ENCODE measurements at regions not wholly inside any gene's neighbourhood (a gene's known extent, or its start where the extent isn't known, plus 50 kb on each side); places are given as distances from the start of the nearest gene placed in this dataset.

- H3K27me3 Mint-ChIP-seq: peaks cover 16% of the 10 kb centered on the region
- no peak overlapping the region for H3K4me3 Mint-ChIP-seq
- peaks cover 5% of the 10 kb centered on the region for H3K9me3 Mint-ChIP-seq
- DNase-seq (ENCODE audit: low spot score in 2 of 2) (no peak), ATAC-seq (replicated peaks; ENCODE audit: extremely low read depth, poor library complexity, severe bottlenecking) (no peak)
- H3K27ac Mint-ChIP-seq (ENCODE audit: low read depth): no peak overlapping the region
- H3K4me1 Mint-ChIP-seq: no peaks in the 10 kb centered on the region
- H3K36me3 Mint-ChIP-seq (ENCODE audit: insufficient read depth): no peaks in the 10 kb centered on the region
Measured at GRCh38 chr9:1599961-1600360, 415.2 kb upstream of the SMARCA2 start.

GRCh38 chr9:1604942-1605560, 410.1 kb upstream of the SMARCA2 start:
- Mint-ChIP-seq H3K4me1 (no peaks in the 10 kb centered on the region), H3K36me3 (ENCODE audit: insufficient read depth) (no peaks in the 10 kb centered on the region), H3K4me3 (no peak overlapping the region), H3K27ac (ENCODE audit: low read depth) (no peak overlapping the region), H3K27me3 (no peaks in the 10 kb centered on the region), H3K9me3 (peaks cover 5% of the 10 kb centered on the region)
- ATAC-seq (replicated peaks; ENCODE audit: extremely low read depth, poor library complexity, severe bottlenecking) (no peak), DNase-seq (ENCODE audit: low spot score in 2 of 2) (no peak)

- no peak overlapping the region for H3K27ac Mint-ChIP-seq (ENCODE audit: low read depth)
- no peaks in the 10 kb centered on the region for H3K36me3 Mint-ChIP-seq (ENCODE audit: insufficient read depth)
- no peak overlapping the region for H3K4me3 Mint-ChIP-seq
- no peak for ATAC-seq (replicated peaks; ENCODE audit: extremely low read depth, poor library complexity, severe bottlenecking)
- no peak for DNase-seq (ENCODE audit: low spot score in 2 of 2)
- H3K9me3 Mint-ChIP-seq: peaks cover 5% of the 10 kb centered on the region
- H3K27me3 Mint-ChIP-seq: no peaks in the 10 kb centered on the region
- H3K4me1 Mint-ChIP-seq: no peaks in the 10 kb centered on the region
Measured at GRCh38 chr9:1606253-1606652, 408.9 kb upstream of the SMARCA2 start.

GRCh38 chr9:1612886-1613285, 402.3 kb upstream of the SMARCA2 start:
- H3K4me1 Mint-ChIP-seq: no peaks in the 10 kb centered on the region
- no peak for ATAC-seq (replicated peaks; ENCODE audit: extremely low read depth, poor library complexity, severe bottlenecking)
- no peak overlapping the region for H3K27ac Mint-ChIP-seq (ENCODE audit: low read depth)
- DNase-seq (ENCODE audit: low spot score in 2 of 2): no peak
- H3K36me3 Mint-ChIP-seq (ENCODE audit: insufficient read depth): no peaks in the 10 kb centered on the region
- H3K4me3 Mint-ChIP-seq: no peak overlapping the region
- peaks cover 19% of the 10 kb centered on the region for H3K27me3 Mint-ChIP-seq
- no peaks in the 10 kb centered on the region for H3K9me3 Mint-ChIP-seq

- H3K9me3 Mint-ChIP-seq: no peaks in the 10 kb centered on the region
- DNase-seq (ENCODE audit: low spot score in 2 of 2) (no peak), ATAC-seq (replicated peaks; ENCODE audit: extremely low read depth, poor library complexity, severe bottlenecking) (no peak)
- no peak overlapping the region for H3K4me3 Mint-ChIP-seq
- H3K27ac Mint-ChIP-seq (ENCODE audit: low read depth): no peak overlapping the region
- no peaks in the 10 kb centered on the region for H3K36me3 Mint-ChIP-seq (ENCODE audit: insufficient read depth)
- H3K27me3 Mint-ChIP-seq: peaks cover 30% of the 10 kb centered on the region
- H3K4me1 Mint-ChIP-seq: no peaks in the 10 kb centered on the region
Measured at GRCh38 chr9:1617419-1617818, 397.7 kb upstream of the SMARCA2 start.

GRCh38 chr9:1619915-1620710, 395.0 kb upstream of the SMARCA2 start:
- H3K4me1 Mint-ChIP-seq: no peaks in the 10 kb centered on the region
- ATAC-seq (replicated peaks; ENCODE audit: extremely low read depth, poor library complexity, severe bottlenecking): no peak
- DNase-seq (ENCODE audit: low spot score in 2 of 2): no peak
- H3K9me3 Mint-ChIP-seq: no peaks in the 10 kb centered on the region
- H3K27ac Mint-ChIP-seq (ENCODE audit: low read depth): no peak overlapping the region
- H3K36me3 Mint-ChIP-seq (ENCODE audit: insufficient read depth): no peaks in the 10 kb centered on the region
- H3K4me3 Mint-ChIP-seq: no peak overlapping the region
- peaks cover 38% of the 10 kb centered on the region for H3K27me3 Mint-ChIP-seq

GRCh38 chr9:1637401-1637800, 377.7 kb upstream of the SMARCA2 start:
- no peak overlapping the region for H3K4me3 Mint-ChIP-seq
- no peaks in the 10 kb centered on the region for H3K4me1 Mint-ChIP-seq
- no peaks in the 10 kb centered on the region for H3K36me3 Mint-ChIP-seq (ENCODE audit: insufficient read depth)
- no peak for ATAC-seq (replicated peaks; ENCODE audit: extremely low read depth, poor library complexity, severe bottlenecking)
- H3K27ac Mint-ChIP-seq (ENCODE audit: low read depth): no peak overlapping the region
- H3K27me3 Mint-ChIP-seq: no peaks in the 10 kb centered on the region
- peaks cover 5% of the 10 kb centered on the region for H3K9me3 Mint-ChIP-seq
- DNase-seq (ENCODE audit: low spot score in 2 of 2): no peak

- Mint-ChIP-seq H3K4me3 (no peak overlapping the region), H3K36me3 (ENCODE audit: insufficient read depth) (no peaks in the 10 kb centered on the region), H3K27me3 (no peaks in the 10 kb centered on the region), H3K27ac (ENCODE audit: low read depth) (no peak overlapping the region), H3K4me1 (no peaks in the 10 kb centered on the region), H3K9me3 (peaks cover 5% of the 10 kb centered on the region)
- ATAC-seq (replicated peaks; ENCODE audit: extremely low read depth, poor library complexity, severe bottlenecking): no peak
- no peak for DNase-seq (ENCODE audit: low spot score in 2 of 2)
Measured at GRCh38 chr9:1639166-1639565, 376.0 kb upstream of the SMARCA2 start.

- Mint-ChIP-seq H3K4me3 (no peak overlapping the region), H3K36me3 (ENCODE audit: insufficient read depth) (no peaks in the 10 kb centered on the region), H3K27ac (ENCODE audit: low read depth) (no peak overlapping the region), H3K9me3 (no peaks in the 10 kb centered on the region), H3K27me3 (peaks cover 23% of the 10 kb centered on the region), H3K4me1 (no peaks in the 10 kb centered on the region)
- DNase-seq (ENCODE audit: low spot score in 2 of 2): no peak
- ATAC-seq (replicated peaks; ENCODE audit: extremely low read depth, poor library complexity, severe bottlenecking): no peak
Measured at GRCh38 chr9:1647776-1648175, 367.4 kb upstream of the SMARCA2 start.

- H3K36me3 Mint-ChIP-seq (ENCODE audit: insufficient read depth): no peaks in the 10 kb centered on the region
- H3K4me1 Mint-ChIP-seq: no peaks in the 10 kb centered on the region
- ATAC-seq (replicated peaks; ENCODE audit: extremely low read depth, poor library complexity, severe bottlenecking) (no peak), DNase-seq (ENCODE audit: low spot score in 2 of 2) (no peak)
- no peak overlapping the region for H3K4me3 Mint-ChIP-seq
- H3K9me3 Mint-ChIP-seq: no peaks in the 10 kb centered on the region
- H3K27me3 Mint-ChIP-seq: peaks cover 41% of the 10 kb centered on the region
- H3K27ac Mint-ChIP-seq (ENCODE audit: low read depth): no peak overlapping the region
Measured at GRCh38 chr9:1653282-1653681, 361.9 kb upstream of the SMARCA2 start.

- no peaks in the 10 kb centered on the region for H3K4me1 Mint-ChIP-seq
- no peak overlapping the region for H3K4me3 Mint-ChIP-seq
- ATAC-seq (replicated peaks; ENCODE audit: extremely low read depth, poor library complexity, severe bottlenecking) (no peak), DNase-seq (ENCODE audit: low spot score in 2 of 2) (no peak)
- H3K27me3 Mint-ChIP-seq: peaks cover 39% of the 10 kb centered on the region
- H3K9me3 Mint-ChIP-seq: no peaks in the 10 kb centered on the region
- H3K36me3 Mint-ChIP-seq (ENCODE audit: insufficient read depth): no peaks in the 10 kb centered on the region
- H3K27ac Mint-ChIP-seq (ENCODE audit: low read depth): no peak overlapping the region
Measured at GRCh38 chr9:1658661-1659362, 356.3 kb upstream of the SMARCA2 start.

- Mint-ChIP-seq H3K4me3 (no peak overlapping the region), H3K4me1 (no peaks in the 10 kb centered on the region), H3K27me3 (peaks cover 39% of the 10 kb centered on the region), H3K27ac (ENCODE audit: low read depth) (no peak overlapping the region), H3K9me3 (no peaks in the 10 kb centered on the region), H3K36me3 (ENCODE audit: insufficient read depth) (no peaks in the 10 kb centered on the region)
- no peak for ATAC-seq (replicated peaks; ENCODE audit: extremely low read depth, poor library complexity, severe bottlenecking)
- DNase-seq (ENCODE audit: low spot score in 2 of 2): no peak
Measured at GRCh38 chr9:1659363-1659690, 355.8 kb upstream of the SMARCA2 start.

GRCh38 chr9:1668441-1668840, 346.7 kb upstream of the SMARCA2 start:
- H3K27me3 Mint-ChIP-seq: no peaks in the 10 kb centered on the region
- no peaks in the 10 kb centered on the region for H3K36me3 Mint-ChIP-seq (ENCODE audit: insufficient read depth)
- DNase-seq (ENCODE audit: low spot score in 2 of 2) (no peak), ATAC-seq (replicated peaks; ENCODE audit: extremely low read depth, poor library complexity, severe bottlenecking) (no peak)
- H3K9me3 Mint-ChIP-seq: no peaks in the 10 kb centered on the region
- H3K4me3 Mint-ChIP-seq: no peak overlapping the region
- H3K27ac Mint-ChIP-seq (ENCODE audit: low read depth): no peak overlapping the region
- no peaks in the 10 kb centered on the region for H3K4me1 Mint-ChIP-seq
